ENCODE measurements at regions not wholly inside any gene's neighbourhood (a gene's known extent, or its start where the extent isn't known, plus 50 kb on each side); places are given as distances from the start of the nearest gene placed in this dataset.

- Histone ChIP-seq H3K9ac (ENCODE audit: low read depth, low read length) (peak overlapping the region; percentile 73), H3K4me2 (ENCODE audit: low read length) (peak overlapping the region; percentile 62), H3K4me3 (ENCODE audit: low read length) (peak overlapping the region; percentile 29), H3K4me1 (ENCODE audit: control insufficient read depth, insufficient read depth, low read length) (peaks cover 55% of the 10 kb centered on the region), H3K9me3 (replicated peaks; ENCODE audit: low read length) (no peaks in the 10 kb centered on the region), H3K27me3 (ENCODE audit: control insufficient read depth, insufficient read depth, low read length) (no peaks in the 10 kb centered on the region), H3K36me3 (ENCODE audit: insufficient read depth, low read length) (peaks cover 4% of the 10 kb centered on the region)
Observed at GRCh38 chr17:77353684-77354419, 213.1 kb downstream of the SEC14L1 start.

- Histone ChIP-seq H3K27me3 (ENCODE audit: control insufficient read depth, insufficient read depth, low read length) (no peaks in the 10 kb centered on the region), H3K36me3 (ENCODE audit: insufficient read depth, low read length) (peaks cover 4% of the 10 kb centered on the region), H3K4me1 (ENCODE audit: control insufficient read depth, insufficient read depth, low read length) (peaks cover 55% of the 10 kb centered on the region), H3K9ac (ENCODE audit: low read depth, low read length) (peak overlapping the region; percentile 73), H3K9me3 (replicated peaks; ENCODE audit: low read length) (no peaks in the 10 kb centered on the region), H3K4me2 (ENCODE audit: low read length) (peak overlapping the region; percentile 62), H3K4me3 (ENCODE audit: low read length) (peak overlapping the region; percentile 29)
Observed at GRCh38 chr17:77354420-77354669, 213.6 kb downstream of the SEC14L1 start.

- Histone ChIP-seq H3K27me3 (ENCODE audit: control insufficient read depth, insufficient read depth, low read length) (no peaks in the 10 kb centered on the region), H3K4me1 (ENCODE audit: control insufficient read depth, insufficient read depth, low read length) (peaks cover 52% of the 10 kb centered on the region), H3K9me3 (replicated peaks; ENCODE audit: low read length) (no peaks in the 10 kb centered on the region), H3K9ac (ENCODE audit: low read depth, low read length) (peak overlapping the region; percentile 73), H3K4me3 (ENCODE audit: low read length) (peak overlapping the region; percentile 29), H3K4me2 (ENCODE audit: low read length) (peak overlapping the region; percentile 62), H3K36me3 (ENCODE audit: insufficient read depth, low read length) (peaks cover 1% of the 10 kb centered on the region)
Observed at GRCh38 chr17:77354670-77355455, 214.1 kb downstream of the SEC14L1 start.

GRCh38 chr17:77356109-77356689, 215.4 kb downstream of the SEC14L1 start:
- Histone ChIP-seq H3K4me2 (ENCODE audit: low read length) (no peak overlapping the region), H3K9ac (ENCODE audit: low read depth, low read length) (no peak overlapping the region), H3K27me3 (ENCODE audit: control insufficient read depth, insufficient read depth, low read length) (no peaks in the 10 kb centered on the region), H3K9me3 (replicated peaks; ENCODE audit: low read length) (no peaks in the 10 kb centered on the region), H3K4me3 (ENCODE audit: low read length) (no peak overlapping the region), H3K4me1 (ENCODE audit: control insufficient read depth, insufficient read depth, low read length) (peaks cover 39% of the 10 kb centered on the region), H3K36me3 (ENCODE audit: insufficient read depth, low read length) (no peaks in the 10 kb centered on the region)

- Histone ChIP-seq H3K9me3 (replicated peaks; ENCODE audit: low read length) (no peaks in the 10 kb centered on the region), H3K9ac (ENCODE audit: low read depth, low read length) (no peak overlapping the region), H3K4me2 (ENCODE audit: low read length) (no peak overlapping the region), H3K4me3 (ENCODE audit: low read length) (no peak overlapping the region), H3K4me1 (ENCODE audit: control insufficient read depth, insufficient read depth, low read length) (peaks cover 33% of the 10 kb centered on the region), H3K27me3 (ENCODE audit: control insufficient read depth, insufficient read depth, low read length) (no peaks in the 10 kb centered on the region), H3K36me3 (ENCODE audit: insufficient read depth, low read length) (no peaks in the 10 kb centered on the region)
Observed at GRCh38 chr17:77356690-77357201, 216.0 kb downstream of the SEC14L1 start.

GRCh38 chr17:77358801-77359200, 218.0 kb downstream of the SEC14L1 start:
- Histone ChIP-seq H3K4me2 (ENCODE audit: low read length) (no peak overlapping the region), H3K4me1 (ENCODE audit: control insufficient read depth, insufficient read depth, low read length) (peaks cover 45% of the 10 kb centered on the region), H3K27me3 (ENCODE audit: control insufficient read depth, insufficient read depth, low read length) (no peaks in the 10 kb centered on the region), H3K36me3 (ENCODE audit: insufficient read depth, low read length) (peaks cover 3% of the 10 kb centered on the region), H3K9ac (ENCODE audit: low read depth, low read length) (no peak overlapping the region), H3K9me3 (replicated peaks; ENCODE audit: low read length) (no peaks in the 10 kb centered on the region), H3K4me3 (ENCODE audit: low read length) (no peak overlapping the region)

- Histone ChIP-seq H3K36me3 (ENCODE audit: insufficient read depth, low read length) (peaks cover 3% of the 10 kb centered on the region), H3K4me3 (ENCODE audit: low read length) (no peak overlapping the region), H3K4me1 (ENCODE audit: control insufficient read depth, insufficient read depth, low read length) (peaks cover 45% of the 10 kb centered on the region), H3K9ac (ENCODE audit: low read depth, low read length) (no peak overlapping the region), H3K9me3 (replicated peaks; ENCODE audit: low read length) (no peaks in the 10 kb centered on the region), H3K4me2 (ENCODE audit: low read length) (no peak overlapping the region), H3K27me3 (ENCODE audit: control insufficient read depth, insufficient read depth, low read length) (no peaks in the 10 kb centered on the region)
Observed at GRCh38 chr17:77359236-77359635, 218.5 kb downstream of the SEC14L1 start.

GRCh38 chr17:77361986-77362620, 221.3 kb downstream of the SEC14L1 start:
- Histone ChIP-seq H3K27me3 (ENCODE audit: control insufficient read depth, insufficient read depth, low read length) (no peaks in the 10 kb centered on the region), H3K9me3 (replicated peaks; ENCODE audit: low read length) (no peaks in the 10 kb centered on the region), H3K36me3 (ENCODE audit: insufficient read depth, low read length) (peaks cover 3% of the 10 kb centered on the region), H3K4me3 (ENCODE audit: low read length) (no peak overlapping the region), H3K4me1 (ENCODE audit: control insufficient read depth, insufficient read depth, low read length) (peaks cover 53% of the 10 kb centered on the region), H3K4me2 (ENCODE audit: low read length) (no peak overlapping the region), H3K9ac (ENCODE audit: low read depth, low read length) (no peak overlapping the region)

- Histone ChIP-seq H3K9me3 (replicated peaks; ENCODE audit: low read length) (no peaks in the 10 kb centered on the region), H3K36me3 (ENCODE audit: insufficient read depth, low read length) (peaks cover 3% of the 10 kb centered on the region), H3K9ac (ENCODE audit: low read depth, low read length) (peak overlapping the region; percentile 57), H3K4me3 (ENCODE audit: low read length) (peak overlapping the region; percentile 25), H3K4me2 (ENCODE audit: low read length) (peak overlapping the region; percentile 68), H3K4me1 (ENCODE audit: control insufficient read depth, insufficient read depth, low read length) (peaks cover 55% of the 10 kb centered on the region), H3K27me3 (ENCODE audit: control insufficient read depth, insufficient read depth, low read length) (no peaks in the 10 kb centered on the region)
Observed at GRCh38 chr17:77363821-77364361, 223.1 kb downstream of the SEC14L1 start.

- no peaks in the 10 kb centered on the region for H3K27me3 ChIP-seq (ENCODE audit: control insufficient read depth, insufficient read depth, low read length)
- H3K9ac ChIP-seq (ENCODE audit: low read depth, low read length) = peak overlapping the region; percentile 57
- H3K4me2 ChIP-seq (ENCODE audit: low read length) = peak overlapping the region; percentile 68
- H3K36me3 ChIP-seq (ENCODE audit: insufficient read depth, low read length) = peaks cover 3% of the 10 kb centered on the region
- no peaks in the 10 kb centered on the region for H3K9me3 ChIP-seq (replicated peaks; ENCODE audit: low read length)
- H3K4me1 ChIP-seq (ENCODE audit: control insufficient read depth, insufficient read depth, low read length) = peaks cover 59% of the 10 kb centered on the region
- no peak overlapping the region for H3K4me3 ChIP-seq (ENCODE audit: low read length)
Observed at GRCh38 chr17:77364381-77364911, 223.7 kb downstream of the SEC14L1 start.
